ENCODE measurements at regions not wholly inside any gene's neighbourhood (a gene's known extent, or its start where the extent isn't known, plus 50 kb on each side); places are given as distances from the start of the nearest gene placed in this dataset.
"Not testable (repeated sequence)": the region's sequence is repeated elsewhere in the genome, so short reads cannot be mapped to it uniquely, and the experiment has no call there.

- no peak for DNase-seq
Measured at GRCh38 chr16:80250381-80250780, 290.4 kb upstream of the DYNLRB2 start.

- not testable (repeated sequence) for DNase-seq
Measured at GRCh38 chr16:80243303-80243702, 297.5 kb upstream of the DYNLRB2 start.

GRCh38 chr16:80242279-80242678, 298.5 kb upstream of the DYNLRB2 start:
- not testable (repeated sequence) for DNase-seq

- DNase-seq = no peak
Measured at GRCh38 chr16:80233097-80233835, 307.5 kb upstream of the DYNLRB2 start.

GRCh38 chr16:80231888-80232287, 308.9 kb upstream of the DYNLRB2 start:
- no peak for DNase-seq

- DNase-seq = no peak
Measured at GRCh38 chr16:80231121-80231520, 309.7 kb upstream of the DYNLRB2 start.

- DNase-seq = no peak
Measured at GRCh38 chr16:80230328-80231120, 310.3 kb upstream of the DYNLRB2 start.

- no peak for DNase-seq
Measured at GRCh38 chr16:80226499-80226898, 314.3 kb upstream of the DYNLRB2 start.

- no peak for DNase-seq
Measured at GRCh38 chr16:80210787-80211186, 330.0 kb upstream of the DYNLRB2 start.

GRCh38 chr16:80208743-80209142, 332.1 kb upstream of the DYNLRB2 start:
- DNase-seq = no peak

- no peak for DNase-seq
Measured at GRCh38 chr16:80208015-80208414, 332.8 kb upstream of the DYNLRB2 start.

- DNase-seq = no peak
Measured at GRCh38 chr16:80203821-80204220, 337.0 kb upstream of the DYNLRB2 start.

GRCh38 chr16:80202831-80203413, 337.9 kb upstream of the DYNLRB2 start:
- no peak for DNase-seq

- no peak for DNase-seq
Measured at GRCh38 chr16:80200079-80200478, 340.7 kb upstream of the DYNLRB2 start.

- no peak for DNase-seq
Measured at GRCh38 chr16:80199614-80200013, 341.2 kb upstream of the DYNLRB2 start.

GRCh38 chr16:80198311-80199299, 342.2 kb upstream of the DYNLRB2 start:
- DNase-seq = no peak

GRCh38 chr16:80197741-80198201, 343.0 kb upstream of the DYNLRB2 start:
- DNase-seq = no peak

GRCh38 chr16:80191928-80192327, 348.9 kb upstream of the DYNLRB2 start:
- DNase-seq = no peak

GRCh38 chr16:80189476-80190175, 351.2 kb upstream of the DYNLRB2 start:
- DNase-seq = no peak

- no peak for DNase-seq
Measured at GRCh38 chr16:80176114-80176513, 364.7 kb upstream of the DYNLRB2 start.

GRCh38 chr16:80175011-80175410, 365.8 kb upstream of the DYNLRB2 start:
- DNase-seq = no peak

GRCh38 chr16:80174416-80174815, 366.4 kb upstream of the DYNLRB2 start:
- DNase-seq = no peak
